Nephron progenitor cell (in vitro differentiated cells): ENCODE measurements at regions not wholly inside any gene's neighbourhood (a gene's known extent, or its start where the extent isn't known, plus 50 kb on each side); places are given as distances from the start of the nearest gene placed in this dataset.
"Not testable (repeated sequence)": the region's sequence is repeated elsewhere in the genome, so short reads cannot be mapped to it uniquely, and the experiment has no call there.

Experiments used
- DNase-seq: peaks from one replicate; pipeline ENCODE4 v3.0.0; 2021
- H3K27ac Mint-ChIP-seq: 2 replicates; pipeline ENCODE4 v1.8.0; 2021; ENCODE audit warnings: mild to moderate bottlenecking, moderate library complexity, mixed read lengths
- H3K27me3 Mint-ChIP-seq: 2 replicates; pipeline ENCODE4 v1.8.0; 2021; ENCODE audit warnings: mild to moderate bottlenecking, low read depth, mixed read lengths; ENCODE audit not compliant: poor library complexity
- H3K36me3 Mint-ChIP-seq: 2 replicates; pipeline ENCODE4 v1.8.0; 2021; ENCODE audit warnings: low read depth, mixed read lengths
- H3K4me1 Mint-ChIP-seq: 2 replicates; pipeline ENCODE4 v1.8.0; 2021; ENCODE audit warnings: mixed read lengths
- H3K4me3 Mint-ChIP-seq: 2 replicates; pipeline ENCODE4 v1.8.0; 2021; ENCODE audit warnings: mild to moderate bottlenecking, moderate library complexity, mixed read lengths
- H3K9me3 Mint-ChIP-seq: 2 replicates; pipeline ENCODE4 v1.8.0; 2021; ENCODE audit warnings: mild to moderate bottlenecking, moderate library complexity, mixed read lengths
- TF ChIP-seq, protein P1 (sequence below): fragments of 200-600 bp; sonication (generic); IDR thresholded peaks from 2 replicates; pipeline ENCODE4 v1.5.0; 2021; ENCODE audit warnings: antibody characterized with exemption

DNA sequence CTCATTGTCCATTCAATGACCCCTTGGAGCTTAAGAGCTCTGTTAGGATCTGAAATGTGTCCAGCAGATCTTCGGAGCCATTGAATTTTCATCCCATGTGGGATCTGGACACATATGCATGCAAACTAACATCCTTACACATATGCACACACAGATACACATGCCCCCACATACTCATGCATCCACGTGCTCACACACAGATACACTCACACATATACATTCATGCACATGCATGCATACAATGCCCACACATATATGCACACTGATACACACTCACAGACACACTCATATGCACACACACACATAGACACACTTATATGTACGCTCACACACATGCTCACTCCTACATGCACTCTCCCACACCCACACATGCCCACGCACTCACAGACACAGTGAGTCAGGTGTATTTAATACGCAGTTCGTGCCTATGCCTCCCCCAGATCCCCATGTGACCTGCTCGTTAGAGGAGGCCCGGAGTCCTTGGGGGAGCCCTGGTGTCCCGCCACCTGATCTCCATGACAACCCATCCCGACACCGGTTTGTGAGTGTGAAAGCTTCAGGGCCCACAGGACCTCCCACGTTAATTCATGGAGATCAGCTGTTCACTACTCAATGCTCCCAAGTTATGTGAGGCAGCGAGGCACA, 121.9 kb upstream of the SULF2 start:
- Mint-ChIP-seq H3K27me3 (peaks cover 12% of the 10 kb centered on the region), H3K4me1 (peaks cover 74% of the 10 kb centered on the region), H3K4me3 (no peak overlapping the region), H3K9me3 (no peaks in the 10 kb centered on the region), H3K27ac (peak overlapping the region; percentile 18), H3K36me3 (no peaks in the 10 kb centered on the region)
- TF ChIP-seq, protein P1, sequence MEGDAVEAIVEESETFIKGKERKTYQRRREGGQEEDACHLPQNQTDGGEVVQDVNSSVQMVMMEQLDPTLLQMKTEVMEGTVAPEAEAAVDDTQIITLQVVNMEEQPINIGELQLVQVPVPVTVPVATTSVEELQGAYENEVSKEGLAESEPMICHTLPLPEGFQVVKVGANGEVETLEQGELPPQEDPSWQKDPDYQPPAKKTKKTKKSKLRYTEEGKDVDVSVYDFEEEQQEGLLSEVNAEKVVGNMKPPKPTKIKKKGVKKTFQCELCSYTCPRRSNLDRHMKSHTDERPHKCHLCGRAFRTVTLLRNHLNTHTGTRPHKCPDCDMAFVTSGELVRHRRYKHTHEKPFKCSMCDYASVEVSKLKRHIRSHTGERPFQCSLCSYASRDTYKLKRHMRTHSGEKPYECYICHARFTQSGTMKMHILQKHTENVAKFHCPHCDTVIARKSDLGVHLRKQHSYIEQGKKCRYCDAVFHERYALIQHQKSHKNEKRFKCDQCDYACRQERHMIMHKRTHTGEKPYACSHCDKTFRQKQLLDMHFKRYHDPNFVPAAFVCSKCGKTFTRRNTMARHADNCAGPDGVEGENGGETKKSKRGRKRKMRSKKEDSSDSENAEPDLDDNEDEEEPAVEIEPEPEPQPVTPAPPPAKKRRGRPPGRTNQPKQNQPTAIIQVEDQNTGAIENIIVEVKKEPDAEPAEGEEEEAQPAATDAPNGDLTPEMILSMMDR: no peak
- DNase-seq: no peak

DNA sequence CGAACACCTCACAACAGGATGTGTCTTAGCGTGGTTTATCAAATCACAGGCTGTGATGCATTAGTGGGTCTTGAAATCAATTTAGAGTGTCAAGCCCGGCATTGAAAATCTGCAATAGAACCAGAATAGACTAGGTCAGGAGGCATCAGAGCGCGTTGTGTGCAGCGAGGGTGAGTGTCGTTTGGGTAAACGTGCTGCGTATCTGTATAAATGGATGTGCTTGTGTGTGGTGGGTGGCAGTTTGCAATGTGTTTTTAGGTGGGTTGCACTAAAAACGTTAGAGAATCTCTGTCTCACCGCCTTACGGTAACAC, 121.0 kb upstream of the SULF2 start:
- Mint-ChIP-seq H3K4me1 (peaks cover 65% of the 10 kb centered on the region), H3K36me3 (no peaks in the 10 kb centered on the region), H3K9me3 (no peaks in the 10 kb centered on the region), H3K4me3 (no peak overlapping the region), H3K27ac (no peak overlapping the region), H3K27me3 (peaks cover 9% of the 10 kb centered on the region)
- TF ChIP-seq, protein P1: no peak
- no peak for DNase-seq

DNA sequence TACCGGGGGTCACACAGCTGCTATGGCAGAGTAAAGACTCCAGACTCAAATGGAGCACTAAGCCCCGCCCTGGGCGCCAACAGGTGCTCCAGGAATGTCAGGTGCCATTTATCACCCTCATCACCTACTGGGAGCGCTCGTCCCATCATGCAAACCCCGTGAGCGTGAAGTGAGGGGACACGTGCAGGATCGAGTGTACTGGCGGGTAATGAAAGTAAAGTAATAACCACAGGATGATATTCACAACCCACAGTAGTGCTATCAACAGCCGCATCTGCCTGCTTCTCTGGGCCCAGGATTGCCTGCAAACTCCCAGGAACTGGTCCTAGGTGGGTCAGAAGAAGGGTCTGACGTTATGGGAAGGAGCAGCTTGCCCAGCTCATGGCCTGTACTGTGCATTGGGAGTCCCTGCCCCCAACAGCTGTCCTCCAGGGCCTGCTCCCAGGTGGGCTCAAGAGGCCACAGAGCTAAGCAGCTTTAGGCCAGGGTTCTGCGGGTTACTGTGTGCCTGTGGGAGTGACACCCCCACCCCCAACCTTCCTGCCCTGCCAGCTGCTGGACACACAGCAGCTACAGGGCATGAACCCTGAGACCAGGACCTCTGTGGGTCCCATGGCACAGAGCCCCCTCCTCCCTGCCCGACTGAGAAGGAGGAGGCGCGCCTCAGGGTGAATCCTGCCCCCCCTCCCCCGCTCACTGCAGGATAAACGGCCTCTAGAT, 120.5 kb upstream of the SULF2 start:
- peak; percentile 21 for DNase-seq
- TF ChIP-seq, protein P1: no peak
- Mint-ChIP-seq H3K4me1 (peaks cover 60% of the 10 kb centered on the region), H3K27me3 (peaks cover 9% of the 10 kb centered on the region), H3K36me3 (no peaks in the 10 kb centered on the region), H3K9me3 (no peaks in the 10 kb centered on the region), H3K4me3 (no peak overlapping the region), H3K27ac (no peak overlapping the region)

DNA sequence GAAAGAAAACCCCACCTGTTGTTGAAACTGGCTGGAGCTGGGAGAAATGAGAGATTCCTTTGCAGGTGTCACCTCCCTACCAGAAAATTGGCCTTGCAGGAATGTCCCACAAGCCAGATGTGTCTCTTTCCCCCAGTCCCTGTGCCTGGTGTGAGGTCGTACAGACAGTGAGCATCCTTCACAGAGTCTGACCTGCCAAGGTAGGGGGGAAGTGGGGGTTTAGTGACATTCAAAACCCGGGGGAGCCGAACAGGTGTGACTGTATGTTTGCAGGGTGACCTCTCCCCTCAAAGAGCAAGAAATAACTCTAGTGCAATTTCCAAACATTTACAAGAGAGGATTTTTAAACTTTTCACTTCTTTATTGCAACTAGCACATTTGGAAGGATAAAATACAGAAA, 117.7 kb upstream of the SULF2 start:
- not testable (repeated sequence) for H3K36me3 Mint-ChIP-seq, DNase-seq, H3K27ac Mint-ChIP-seq, H3K9me3 Mint-ChIP-seq, H3K4me3 Mint-ChIP-seq, H3K27me3 Mint-ChIP-seq
- peaks cover 37% of the 10 kb centered on the region for H3K4me1 Mint-ChIP-seq

DNA sequence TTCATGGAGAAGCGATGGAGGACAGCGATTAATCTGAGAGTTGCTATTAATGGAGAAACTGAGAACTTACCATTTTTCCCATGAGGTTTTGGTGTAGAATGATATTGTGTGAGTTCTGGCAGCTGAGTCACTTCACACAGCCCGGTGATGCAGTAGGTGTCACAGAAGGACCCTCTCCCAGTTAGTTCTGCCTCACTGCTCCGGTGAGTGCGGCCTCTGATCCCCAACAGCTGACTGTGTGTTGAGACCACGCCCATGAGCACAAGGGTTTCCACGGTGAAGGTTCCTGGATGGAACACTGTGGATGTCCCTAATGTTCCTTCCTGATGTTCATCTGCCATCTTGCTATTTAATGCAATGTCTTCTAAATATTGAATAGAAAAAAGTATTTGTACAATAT, 114.0 kb upstream of the SULF2 start:
- peaks cover 10% of the 10 kb centered on the region for H3K9me3 Mint-ChIP-seq
- H3K4me1 Mint-ChIP-seq: peaks cover 13% of the 10 kb centered on the region
- not testable (repeated sequence) for H3K36me3 Mint-ChIP-seq, H3K27ac Mint-ChIP-seq, H3K27me3 Mint-ChIP-seq, H3K4me3 Mint-ChIP-seq, DNase-seq

DNA sequence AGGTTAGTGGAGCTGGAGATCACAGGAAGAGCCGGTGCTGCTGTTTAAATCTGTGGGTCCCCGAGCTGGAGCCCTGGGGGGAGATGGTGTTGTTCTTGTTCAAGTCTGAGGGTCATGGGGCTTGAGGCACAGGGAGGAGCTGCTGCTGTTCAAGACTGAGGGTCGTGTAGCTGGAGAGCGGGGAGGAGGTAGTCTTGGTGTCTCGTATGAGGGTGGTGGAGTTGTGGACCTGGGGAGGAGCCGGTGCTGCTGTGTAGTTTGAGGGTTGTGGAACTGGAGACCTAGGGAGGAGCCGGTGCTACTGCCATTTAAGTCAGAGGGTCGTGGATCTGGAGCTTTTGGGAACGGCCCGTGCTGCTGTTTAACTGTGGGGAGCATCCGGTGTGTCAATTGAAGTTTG, 112.2 kb upstream of the SULF2 start:
- Mint-ChIP-seq H3K36me3 (peaks cover 6% of the 10 kb centered on the region), H3K4me3 (no peak overlapping the region), H3K27me3 (peaks cover 4% of the 10 kb centered on the region), H3K27ac (peak overlapping the region; percentile 78), H3K4me1 (peaks cover 10% of the 10 kb centered on the region), H3K9me3 (peaks cover 10% of the 10 kb centered on the region)
- no peak for DNase-seq
- TF ChIP-seq, protein P1: no peak

DNA sequence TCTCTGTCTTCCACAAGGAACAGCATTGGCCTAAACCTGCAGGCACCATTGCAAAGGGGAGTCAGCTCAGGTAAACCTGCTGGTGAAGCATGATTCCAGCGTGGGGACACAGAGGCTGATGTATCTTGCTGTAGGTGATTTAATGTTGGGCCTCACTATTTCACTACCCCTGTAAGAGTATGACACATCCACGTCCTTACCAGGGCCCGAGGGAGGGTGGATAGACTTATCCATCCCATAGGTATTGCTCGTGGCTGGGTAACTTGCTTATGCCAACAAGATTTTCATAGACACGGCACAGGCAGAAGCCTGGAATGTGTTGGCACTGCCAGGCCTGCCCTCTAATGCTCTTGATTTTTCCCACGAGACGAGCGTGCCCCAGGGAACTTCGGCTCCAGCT, 107.4 kb upstream of the SULF2 start:
- H3K27me3 Mint-ChIP-seq, DNase-seq, H3K27ac Mint-ChIP-seq, H3K9me3 Mint-ChIP-seq, H3K36me3 Mint-ChIP-seq, H3K4me3 Mint-ChIP-seq: not testable (repeated sequence)
- H3K4me1 Mint-ChIP-seq: peaks cover 28% of the 10 kb centered on the region

DNA sequence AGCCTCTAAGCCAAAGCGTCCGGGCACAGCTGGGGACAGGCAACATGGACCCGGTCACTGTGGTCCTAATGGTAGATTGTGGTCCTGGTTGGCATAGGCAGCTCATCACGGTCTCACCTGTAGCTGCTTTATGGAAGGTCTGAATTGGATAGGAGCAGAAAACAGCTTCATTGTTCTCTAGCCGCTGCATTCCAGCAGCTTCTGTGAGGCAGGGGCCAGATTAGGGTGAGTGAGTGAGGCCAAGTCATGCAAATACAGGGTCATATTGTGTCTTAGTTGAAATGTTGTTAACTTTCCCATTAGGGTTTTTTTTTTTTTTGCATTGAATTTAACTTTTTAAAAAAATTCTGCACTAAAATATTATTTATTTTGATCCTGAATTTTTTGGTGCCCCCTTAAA, 105.4 kb upstream of the SULF2 start:
- H3K27ac Mint-ChIP-seq, H3K36me3 Mint-ChIP-seq, H3K9me3 Mint-ChIP-seq, DNase-seq, H3K27me3 Mint-ChIP-seq, H3K4me3 Mint-ChIP-seq: not testable (repeated sequence)
- H3K4me1 Mint-ChIP-seq: peaks cover 35% of the 10 kb centered on the region

DNA sequence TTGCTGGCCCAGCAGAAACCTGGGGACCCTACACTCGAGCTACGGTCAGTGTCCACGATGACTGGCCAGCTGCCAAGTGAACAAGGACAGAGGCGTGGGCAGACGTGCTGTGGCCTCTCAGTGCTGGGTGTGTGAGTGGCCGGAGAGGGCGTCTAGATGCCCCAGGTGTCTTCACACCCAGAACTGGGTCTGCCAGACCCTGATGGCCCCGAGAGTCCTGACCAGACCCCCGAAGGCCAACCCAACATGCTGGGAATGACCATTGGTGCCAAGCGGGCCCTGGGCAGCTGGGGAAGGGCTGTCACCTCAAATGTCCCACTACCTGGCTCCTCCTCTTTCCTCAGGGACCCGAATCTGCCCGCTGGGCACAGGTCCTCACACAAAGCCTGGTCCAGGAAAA, 104.5 kb upstream of the SULF2 start:
- H3K9me3 Mint-ChIP-seq, H3K4me3 Mint-ChIP-seq, H3K27ac Mint-ChIP-seq, DNase-seq, H3K36me3 Mint-ChIP-seq: not testable (repeated sequence)
- peaks cover 14% of the 10 kb centered on the region for H3K27me3 Mint-ChIP-seq
- H3K4me1 Mint-ChIP-seq: peaks cover 36% of the 10 kb centered on the region
